OCI-LY7 (cell line): ENCODE measurements at regions not wholly inside any gene's neighbourhood (a gene's known extent, or its start where the extent isn't known, plus 50 kb on each side); places are given as distances from the start of the nearest gene placed in this dataset.

Source experiments
- BruUV-seq: library from RNA; stranded (reverse); fragments of 400-500 nt; replicated peaks from 2 replicates; lab custom pipeline; 2021; lab: Mats Ljungman, UMichigan
- CTCF ChIA-PET: fragments of 300-600 bp; sonication (Branson Sonifier 250); formaldehyde crosslinking; loops from one replicate; lab custom pipeline; 2022; ENCODE audit warnings: antibody characterized with exemption; ENCODE audit not compliant: unreplicated experiment; lab: Charles Lee
- POLR2A ChIA-PET: fragments of 300-600 bp; sonication (Branson Sonifier 250); formaldehyde crosslinking; loops from one replicate; lab custom pipeline; 2022; ENCODE audit warnings: antibody characterized with exemption; lab: Charles Lee
- DNase-seq: peaks from one replicate; pipeline ENCODE4 v3.0.0-alpha.2; 2015; ENCODE audit warnings: low spot score
- H2AFZ ChIP-seq: fragments of 200-600 bp; sonication (generic), shearing (Covaris generic); 2 replicates; pipeline ENCODE4 v1.6.1; 2014; ENCODE audit warnings: mild to moderate bottlenecking, antibody characterized with exemption, low read length, moderate library complexity
- H3K27ac ChIP-seq: fragments of 200-600 bp; sonication (generic); 2 replicates; pipeline ENCODE4 v1.5.1; 2014; ENCODE audit warnings: mixed run types, low read depth, mild to moderate bottlenecking, moderate library complexity, low read length, inconsistent platforms; ENCODE audit not compliant: poor library complexity, severe bottlenecking
- H3K36me3 ChIP-seq: fragments of 200-600 bp; sonication (generic); 2 replicates; pipeline ENCODE4 v1.6.1; 2014; ENCODE audit warnings: mild to moderate bottlenecking, antibody characterized with exemption, low read length, moderate library complexity, mixed read lengths; ENCODE audit not compliant: insufficient read depth
- H3K4me1 ChIP-seq: fragments of 200-600 bp; sonication (generic); 2 replicates; pipeline ENCODE4 v1.5.1; 2014; ENCODE audit warnings: mild to moderate bottlenecking, low read length; ENCODE audit not compliant: insufficient read depth, poor library complexity, severe bottlenecking
- H3K4me2 ChIP-seq: fragments of 200-600 bp; sonication (generic); 2 replicates; pipeline ENCODE4 v1.6.1; 2014; ENCODE audit warnings: mild to moderate bottlenecking, low read length
- H3K4me3 ChIP-seq: fragments of 200-600 bp; sonication (generic); 2 replicates; pipeline ENCODE4 v1.5.1; 2014; ENCODE audit warnings: mild to moderate bottlenecking, low read depth, low read length; ENCODE audit not compliant: poor library complexity, severe bottlenecking
- H3K79me2 ChIP-seq: fragments of 200-600 bp; sonication (generic); 2 replicates; pipeline ENCODE4 v1.6.1; 2016; ENCODE audit warnings: low read depth, mild to moderate bottlenecking, low read length, moderate library complexity, mixed read lengths; ENCODE audit not compliant: insufficient read depth
- H3K9me2 ChIP-seq: fragments of 200-600 bp; sonication (generic); 2 replicates; pipeline ENCODE4 v1.6.1; 2016; ENCODE audit warnings: mild to moderate bottlenecking, low read length, mixed read lengths; ENCODE audit not compliant: insufficient read depth
- H3K9me3 ChIP-seq: fragments of 200-600 bp; sonication (generic); 2 replicates; pipeline ENCODE4 v1.6.1; 2014; ENCODE audit warnings: mild to moderate bottlenecking, mixed run types, low read length, mixed read lengths
- H4K20me1 ChIP-seq: fragments of 200-600 bp; sonication (generic); 2 replicates; pipeline ENCODE4 v1.6.1; 2014; ENCODE audit warnings: mild to moderate bottlenecking, antibody characterized with exemption, low read length, moderate library complexity, mixed read lengths; ENCODE audit not compliant: insufficient read depth
- CTCF ChIP-seq: fragments of 200-600 bp; sonication (generic); conservative IDR thresholded peaks from 2 replicates; pipeline ENCODE4 v1.5.1; 2014; ENCODE audit warnings: mild to moderate bottlenecking, antibody characterized with exemption, low read length, moderate library complexity, mixed read lengths
- EZH2phosphoT487 ChIP-seq: fragments of 200-600 bp; sonication (generic); IDR thresholded peaks from 2 replicates; pipeline ENCODE4 v1.6.1; 2018; ENCODE audit warnings: low read depth, borderline replicate concordance, mild to moderate bottlenecking, mixed run types, antibody characterized with exemption, low read length, moderate library complexity, mixed read lengths
- intact Hi-C: fragments of 100-400 bp; cut with micrococcal nuclease; formaldehyde crosslinking; loops from one replicate; pipeline ENCODE4 v1.10.0; 2022; ENCODE audit not compliant: unreplicated experiment

DNA sequence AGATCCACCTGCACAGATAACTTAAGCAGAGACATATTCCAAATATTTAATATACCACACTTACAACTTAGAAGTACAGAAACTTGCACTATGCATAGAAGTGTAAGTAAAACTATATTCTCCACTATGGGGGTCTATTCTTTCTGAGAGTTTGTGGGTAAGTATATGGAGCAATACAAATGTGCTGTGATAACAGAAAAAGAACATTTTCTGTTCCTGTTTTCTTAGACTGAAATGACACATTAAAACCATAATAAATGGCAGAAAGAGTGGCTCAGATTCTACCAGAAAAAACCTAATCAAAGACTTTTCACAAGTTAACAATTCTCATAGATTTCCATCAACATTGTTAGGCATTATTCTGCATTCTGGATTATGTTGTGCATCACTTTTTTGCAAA lies 96.6 kb upstream of the WNT7A start:
- CTCF ChIA-PET = no interaction called here
- no TSS peak for BruUV-seq

DNA sequence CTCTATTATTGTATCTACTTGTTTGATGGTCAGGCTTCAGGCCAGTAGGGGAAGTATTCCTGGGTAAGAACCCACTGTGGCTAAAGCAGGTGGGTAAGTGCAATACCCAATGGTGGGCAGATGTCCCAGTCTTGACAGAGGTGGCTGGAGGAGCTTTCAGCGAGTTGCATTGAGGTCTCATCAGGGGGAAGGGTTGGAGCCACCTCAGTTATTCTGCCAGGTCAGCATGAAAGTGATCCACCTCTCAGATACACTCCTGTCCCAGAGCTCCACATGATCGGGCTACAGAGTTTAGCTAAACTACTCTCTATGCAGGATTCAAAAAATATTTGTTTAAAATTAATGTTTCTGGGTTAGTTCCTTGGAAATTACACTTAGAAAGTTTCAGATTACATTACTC lies 95.8 kb upstream of the WNT7A start:
- no peak for DNase-seq
- intact Hi-C loops = no loop called here
- H3K27ac ChIP-seq = no peak overlapping the region
- no peaks in the 10 kb centered on the region for H3K79me2 ChIP-seq
- H3K9me2 ChIP-seq = no peaks in the 10 kb centered on the region
- H3K4me3 ChIP-seq = no peak overlapping the region
- H3K4me1 ChIP-seq = no peaks in the 10 kb centered on the region
- no peak for TF ChIP-seq EZH2phosphoT487
- TF ChIP-seq CTCF = no peak
- CTCF ChIA-PET = no interaction called here
- H2AFZ ChIP-seq = no peak overlapping the region
- no peaks in the 10 kb centered on the region for H4K20me1 ChIP-seq
- no TSS peak for BruUV-seq
- no peaks in the 10 kb centered on the region for H3K36me3 ChIP-seq
- POLR2A ChIA-PET = no interaction called here
- H3K9me3 ChIP-seq = 0 out of 2 replicates have a peak, but pooled peaks cover 7% of the 10 kb centered on the region
- no peak overlapping the region for H3K4me2 ChIP-seq

More for the DNA sequence above, 96.6 kb upstream of the WNT7A start:
- Histone ChIP-seq H3K27ac (no peak overlapping the region), H3K4me2 (no peak overlapping the region), H3K4me3 (no peak overlapping the region), H3K9me3 (0 out of 2 replicates have a peak, but pooled peaks cover 7% of the 10 kb centered on the region), H4K20me1 (no peaks in the 10 kb centered on the region), H3K4me1 (no peaks in the 10 kb centered on the region), H3K9me2 (no peaks in the 10 kb centered on the region), H3K36me3 (no peaks in the 10 kb centered on the region), H2AFZ (no peak overlapping the region), H3K79me2 (no peaks in the 10 kb centered on the region)
- intact Hi-C loops = no loop called here
- POLR2A ChIA-PET = no interaction called here
- TF ChIP-seq CTCF (no peak), EZH2phosphoT487 (no peak)
- DNase-seq = no peak

DNA sequence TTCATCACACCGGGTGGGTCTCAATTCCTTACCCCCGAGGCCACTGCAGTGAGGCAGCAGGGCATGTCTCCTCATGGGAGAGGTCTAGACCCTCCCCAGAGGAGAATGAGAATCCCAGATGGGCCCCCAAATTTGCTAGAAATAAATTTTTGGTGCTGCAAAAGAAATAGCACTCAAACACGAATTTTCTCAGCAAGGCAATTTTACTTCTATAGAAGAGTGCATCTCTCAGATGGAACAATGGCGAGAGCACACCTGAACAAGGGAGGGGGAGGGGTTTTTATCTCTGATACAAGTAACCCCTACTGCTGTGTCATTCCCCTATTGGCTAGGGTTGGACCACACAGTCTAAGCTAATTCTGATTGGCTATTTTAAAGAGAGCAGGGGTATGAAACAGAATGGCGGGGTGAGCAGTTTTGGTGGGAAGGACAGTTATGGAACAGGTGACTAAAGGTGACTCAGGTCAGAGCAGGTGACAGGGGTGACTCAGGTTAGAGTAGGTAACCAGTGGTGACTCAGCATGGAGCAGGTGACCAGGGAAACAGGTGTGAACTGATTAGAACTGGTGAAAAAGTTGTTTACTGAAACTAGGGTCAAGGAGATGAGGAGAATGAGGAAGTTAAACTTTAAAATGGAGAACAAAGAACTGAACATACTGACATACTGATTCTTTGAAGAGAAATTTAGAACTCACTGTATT lies 93.0 kb upstream of the WNT7A start:
- intact Hi-C loops = no loop called here
- CTCF ChIA-PET = no interaction called here
- Histone ChIP-seq H4K20me1 (no peaks in the 10 kb centered on the region), H3K79me2 (no peaks in the 10 kb centered on the region), H3K4me2 (no peak overlapping the region), H3K4me1 (no peaks in the 10 kb centered on the region), H3K9me3 (0 out of 2 replicates have a peak, but pooled peaks cover 7% of the 10 kb centered on the region), H3K36me3 (no peaks in the 10 kb centered on the region), H3K9me2 (no peaks in the 10 kb centered on the region), H3K27ac (no peak overlapping the region), H3K4me3 (no peak overlapping the region), H2AFZ (no peak overlapping the region)
- TF ChIP-seq CTCF (no peak), EZH2phosphoT487 (no peak)
- POLR2A ChIA-PET = no interaction called here
- DNase-seq = no peak
- BruUV-seq = no TSS peak
